D721Med (cell line): ENCODE measurements at regions not wholly inside any gene's neighbourhood (a gene's known extent, or its start where the extent isn't known, plus 50 kb on each side); places are given as distances from the start of the nearest gene placed in this dataset.
"Not testable (repeated sequence)": the region's sequence is repeated elsewhere in the genome, so short reads cannot be mapped to it uniquely, and the experiment has no call there.

Source experiments
- DNase-seq: peaks from one replicate; pipeline ENCODE4 v3.0.0; 2011; ENCODE audit warnings: low spot score; ENCODE audit not compliant: insufficient read length
- FAIRE-seq: peaks from 2 replicates; lab custom pipeline; 2011; peaks lifted over from hg19 to GRCh38; lab: Jason Lieb, UNC
- CTCF ChIP-seq: IDR thresholded peaks from 2 replicates; pipeline ENCODE4 v1.5.1; 2012; ENCODE audit warnings: mild to moderate bottlenecking, control low read depth; ENCODE audit not compliant: insufficient read depth; ENCODE audit errors: missing control alignments

GRCh38 chr4:123672987-123673386 is 276.4 kb downstream of the SPRY1 start:
- no peak for TF ChIP-seq CTCF
- FAIRE-seq (no peak), DNase-seq (no peak)

GRCh38 chr4:123673971-123674370 is 277.4 kb downstream of the SPRY1 start:
- FAIRE-seq (no peak), DNase-seq (no peak)
- no peak for TF ChIP-seq CTCF

DNA sequence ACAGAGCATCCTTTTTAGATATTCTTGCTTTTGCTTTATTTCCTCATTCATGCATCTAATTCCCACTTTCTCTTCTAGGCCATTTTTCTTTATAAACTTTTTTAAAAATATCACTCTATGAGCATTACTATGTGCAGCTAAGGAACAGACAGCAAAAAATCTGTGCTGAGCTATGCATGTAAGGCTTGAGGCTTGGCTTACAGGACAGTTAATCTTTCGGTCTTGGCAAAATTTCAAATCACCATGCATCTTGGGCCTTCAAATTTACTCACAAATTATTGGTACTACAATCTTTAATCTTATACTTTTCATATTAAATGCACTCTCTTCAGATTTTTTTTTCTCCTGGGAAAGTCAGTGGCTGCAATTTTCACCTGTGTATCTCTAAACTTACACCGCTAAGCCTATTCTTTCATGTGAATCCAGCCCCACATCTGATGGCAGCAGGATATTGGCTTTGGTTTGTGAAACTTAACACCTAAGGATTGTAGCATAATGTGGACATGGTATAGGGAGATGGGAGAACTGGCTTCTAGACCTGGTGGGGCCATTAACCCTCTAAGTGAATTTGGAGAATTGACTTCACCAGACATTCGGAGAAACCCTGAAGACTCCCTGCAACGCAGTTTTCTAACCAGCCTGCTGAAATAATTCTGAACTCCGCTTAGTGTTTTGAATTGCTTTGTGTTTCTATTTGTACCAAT is 278.3 kb downstream of the SPRY1 start:
- DNase-seq (no peak), FAIRE-seq (no peak)
- no peak for TF ChIP-seq CTCF

GRCh38 chr4:123675567-123675966 is 279.0 kb downstream of the SPRY1 start:
- no peak for TF ChIP-seq CTCF
- no peak for DNase-seq
- no peak for FAIRE-seq

- no peak for TF ChIP-seq CTCF
- FAIRE-seq (no peak), DNase-seq (no peak)
These were observed 279.7 kb downstream of the SPRY1 start for GRCh38 chr4:123676071-123676889.

- TF ChIP-seq CTCF: no peak
- no peak for FAIRE-seq
- DNase-seq: no peak
These were observed 280.3 kb downstream of the SPRY1 start for GRCh38 chr4:123676890-123677229.

DNA sequence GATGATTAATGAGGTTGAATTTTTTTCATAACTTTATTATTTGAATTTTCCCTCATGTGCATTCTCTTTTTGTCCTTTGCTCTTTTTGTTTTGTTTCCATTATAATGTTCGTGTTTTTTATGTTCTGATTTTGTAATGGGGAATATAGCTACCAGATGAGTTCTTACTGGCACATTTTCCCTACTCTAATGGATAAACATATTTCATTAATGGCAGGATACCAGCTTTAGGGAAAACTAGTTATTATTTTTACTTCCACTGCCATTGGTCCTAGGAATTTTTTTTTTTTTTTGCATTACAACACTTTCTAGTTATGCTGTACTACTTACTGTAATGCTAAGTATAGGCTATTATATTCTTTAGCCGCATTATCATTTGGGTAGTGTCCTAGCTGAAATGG is 286.3 kb downstream of the SPRY1 start:
- FAIRE-seq: no peak
- no peak for DNase-seq
- TF ChIP-seq CTCF: no peak

- not testable (repeated sequence) for FAIRE-seq, DNase-seq
These were observed 288.3 kb downstream of the SPRY1 start for GRCh38 chr4:123684937-123685336.

DNA sequence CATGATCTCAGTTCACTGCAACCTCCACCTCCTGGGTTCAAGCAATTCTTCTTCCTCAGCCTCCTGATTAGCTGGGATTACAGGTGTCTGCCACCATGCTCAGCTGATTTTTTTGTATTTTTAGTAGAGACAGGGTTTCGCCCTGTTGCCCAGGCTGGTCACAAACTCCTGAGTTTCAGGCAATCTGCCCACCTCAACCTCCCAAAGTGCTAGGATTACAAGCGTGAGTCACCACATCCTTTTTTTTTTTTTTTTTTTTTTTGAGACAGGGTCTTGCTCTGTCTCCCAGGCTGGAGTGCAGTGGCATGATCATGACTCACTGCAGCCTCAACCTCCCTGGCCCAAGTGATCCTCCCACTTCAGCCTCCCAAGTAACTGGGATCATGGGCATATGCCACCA is 298.9 kb downstream of the SPRY1 start:
- DNase-seq, FAIRE-seq: not testable (repeated sequence)
